Neural cell (in vitro differentiated cells): ENCODE measurements at regions not wholly inside any gene's neighbourhood (a gene's known extent, or its start where the extent isn't known, plus 50 kb on each side); places are given as distances from the start of the nearest gene placed in this dataset.

Experiments
- H2AFZ ChIP-seq: fragments of 200-600, 300-800 bp; sonication (generic), shearing (Covaris generic); 2 replicates; pipeline ENCODE4 v1.6.0; 2014; ENCODE audit warnings: low read depth, mild to moderate bottlenecking, antibody characterized with exemption, low read length, moderate library complexity
- H3F3A ChIP-seq: fragments of 200-600 bp; shearing (Covaris generic); 2 replicates; pipeline ENCODE4 v1.6.1; 2016; ENCODE audit warnings: mild to moderate bottlenecking, moderate library complexity, mixed read lengths, antibody characterized with exemption, low read length; ENCODE audit not compliant: insufficient read depth, poor library complexity, severe bottlenecking
- H3K27ac ChIP-seq: fragments of 200-600, 300-800 bp; sonication (generic), shearing (Covaris generic); 2 replicates; pipeline ENCODE4 v1.5.1; 2014; ENCODE audit warnings: mild to moderate bottlenecking, low read length, moderate library complexity
- H3K27me3 ChIP-seq: fragments of 300-800, 200-600 bp; sonication (generic), shearing (Covaris generic); 2 replicates; pipeline ENCODE4 v1.6.0; 2014; ENCODE audit warnings: mild to moderate bottlenecking, low read depth, low read length, moderate library complexity; ENCODE audit not compliant: insufficient read depth
- H3K36me3 ChIP-seq: fragments of 300-800, 200-600 bp; sonication (generic), shearing (Covaris generic); 2 replicates; pipeline ENCODE4 v1.5.1; 2014; ENCODE audit warnings: mild to moderate bottlenecking, antibody characterized with exemption, low read length, moderate library complexity; ENCODE audit not compliant: insufficient read depth
- H3K4me2 ChIP-seq: fragments of 300-800, 200-600 bp; sonication (generic), shearing (Covaris generic); 2 replicates; pipeline ENCODE4 v1.6.0; 2014; ENCODE audit warnings: mild to moderate bottlenecking, low read length
- H3K4me3 ChIP-seq: fragments of 300-800, 200-600 bp; sonication (generic), shearing (Covaris generic); 2 replicates; pipeline ENCODE4 v1.5.1; 2014; ENCODE audit warnings: mild to moderate bottlenecking, low read length, moderate library complexity
- H3K79me2 ChIP-seq: fragments of 200-600 bp; shearing (Covaris generic); replicated peaks from 2 replicates; pipeline ENCODE4 v1.6.0; 2014; ENCODE audit warnings: mild to moderate bottlenecking, low read length, moderate library complexity; ENCODE audit not compliant: insufficient read depth
- H3K9ac ChIP-seq: fragments of 300-800, 200-600 bp; sonication (generic), shearing (Covaris generic); 2 replicates; pipeline ENCODE4 v1.6.1; 2016; ENCODE audit warnings: mild to moderate bottlenecking, low read length, mixed read lengths
- H3K9me2 ChIP-seq: fragments of 200-600 bp; shearing (Covaris generic); 2 replicates; pipeline ENCODE4 v1.6.1; 2016; ENCODE audit warnings: mild to moderate bottlenecking, low read length, mixed read lengths; ENCODE audit not compliant: insufficient read depth
- H3K9me3 ChIP-seq: fragments of 200-600, 300-800 bp; sonication (generic), shearing (Covaris generic); 2 replicates; pipeline ENCODE4 v1.6.1; 2016; ENCODE audit warnings: mild to moderate bottlenecking, mixed run types, low read length, moderate library complexity, mixed read lengths
- H4K20me1 ChIP-seq: fragments of 200-600 bp; shearing (Covaris generic); 2 replicates; pipeline ENCODE4 v1.6.1; 2016; ENCODE audit warnings: mild to moderate bottlenecking, mixed run types; ENCODE audit not compliant: insufficient read depth
- CTCF ChIP-seq: fragments of 450-650 bp; IDR thresholded peaks from 2 replicates; pipeline ENCODE4 v1.5.1; 2014; ENCODE audit warnings: antibody characterized with exemption, mild to moderate bottlenecking, moderate library complexity; ENCODE audit not compliant: poor library complexity, severe bottlenecking
- EP300 ChIP-seq: fragments of 450-650 bp; conservative IDR thresholded peaks from 2 replicates; pipeline ENCODE4 v1.6.1; 2014; ENCODE audit warnings: antibody characterized with exemption, mild to moderate bottlenecking, moderate library complexity; ENCODE audit not compliant: poor library complexity, severe bottlenecking
- EZH2 ChIP-seq: fragments of 200-600, 300-800 bp; shearing (Covaris generic), sonication (generic); IDR thresholded peaks from 2 replicates; pipeline ENCODE4 v1.6.1; 2014; ENCODE audit warnings: antibody characterized with exemption, low read length, borderline replicate concordance, mild to moderate bottlenecking; ENCODE audit not compliant: insufficient read depth, poor library complexity, severe bottlenecking
- MXI1 ChIP-seq: fragments of 450-650 bp; conservative IDR thresholded peaks from 2 replicates; pipeline ENCODE4 v1.6.1; 2014; ENCODE audit warnings: antibody characterized with exemption, mild to moderate bottlenecking; ENCODE audit not compliant: poor library complexity, severe bottlenecking
- POLR2AphosphoS5 ChIP-seq: IDR thresholded peaks from 2 replicates; pipeline ENCODE4 v1.6.1; 2012
- RAD21 ChIP-seq: fragments of 450-650 bp; conservative IDR thresholded peaks from 2 replicates; pipeline ENCODE4 v1.6.1; 2014; ENCODE audit warnings: antibody characterized with exemption, mild to moderate bottlenecking, moderate library complexity
- REST ChIP-seq: IDR thresholded peaks from 2 replicates; pipeline ENCODE4 v1.6.1; 2012; ENCODE audit warnings: borderline replicate concordance
- SMC3 ChIP-seq: fragments of 450-650 bp; conservative IDR thresholded peaks from 2 replicates; pipeline ENCODE4 v1.6.1; 2014; ENCODE audit warnings: antibody characterized with exemption, mild to moderate bottlenecking, moderate library complexity; ENCODE audit not compliant: poor library complexity
- TAF1 ChIP-seq: IDR thresholded peaks from 2 replicates; pipeline ENCODE4 v1.6.1; 2012; ENCODE audit warnings: low read depth

GRCh38 chr2:225196579-225196978 is 154.3 kb upstream of the DOCK10 start:
- Histone ChIP-seq H3K9me3 (no peaks in the 10 kb centered on the region), H3K27ac (no peak overlapping the region)

DNA sequence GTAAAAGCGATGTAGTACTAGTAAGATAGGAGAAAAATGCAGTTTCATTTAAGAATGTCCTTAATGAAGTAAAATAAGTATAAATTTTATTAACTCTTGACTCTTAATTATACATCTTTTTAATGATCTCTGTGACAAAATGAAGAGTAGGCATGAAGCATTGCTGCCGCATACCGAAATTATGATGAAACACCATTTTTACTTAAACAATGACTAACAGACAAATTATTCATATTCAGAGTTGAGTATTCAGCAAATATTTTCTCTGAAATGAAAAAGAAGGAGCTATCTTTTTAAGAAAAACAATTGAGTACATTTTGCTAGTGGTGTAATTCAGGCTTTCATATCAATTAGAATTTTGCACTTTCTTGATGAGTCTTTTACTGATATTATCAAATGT is 150.6 kb upstream of the DOCK10 start:
- Histone ChIP-seq H3K79me2 (no peaks in the 10 kb centered on the region), H2AFZ (no peak overlapping the region), H3K4me3 (no peak overlapping the region), H4K20me1 (no peaks in the 10 kb centered on the region), H3F3A (no peaks in the 10 kb centered on the region), H3K9me2 (no peaks in the 10 kb centered on the region), H3K9ac (no peak overlapping the region), H3K27ac (no peak overlapping the region), H3K9me3 (no peaks in the 10 kb centered on the region), H3K36me3 (no peaks in the 10 kb centered on the region), H3K4me2 (no peak overlapping the region), H3K27me3 (no peaks in the 10 kb centered on the region)
- TF ChIP-seq REST (no peak), EP300 (no peak), POLR2AphosphoS5 (no peak)

More at GRCh38 chr2:225196579-225196978, 154.3 kb upstream of the DOCK10 start:
- H3F3A ChIP-seq = no peaks in the 10 kb centered on the region
- no peaks in the 10 kb centered on the region for H3K27me3 ChIP-seq
- no peak overlapping the region for H3K4me2 ChIP-seq
- H3K4me3 ChIP-seq = no peak overlapping the region
- no peaks in the 10 kb centered on the region for H3K9me2 ChIP-seq
- H3K9ac ChIP-seq = no peak overlapping the region
- no peaks in the 10 kb centered on the region for H3K36me3 ChIP-seq
- no peaks in the 10 kb centered on the region for H3K79me2 ChIP-seq
- no peak overlapping the region for H2AFZ ChIP-seq
- TF ChIP-seq RAD21 = no peak
- TF ChIP-seq MXI1 = no peak
- no peak for TF ChIP-seq EZH2
- no peak for TF ChIP-seq TAF1
- TF ChIP-seq REST = no peak
- TF ChIP-seq SMC3 = no peak
- no peak for TF ChIP-seq POLR2AphosphoS5
- no peaks in the 10 kb centered on the region for H4K20me1 ChIP-seq

GRCh38 chr2:225190987-225191386 is 148.7 kb upstream of the DOCK10 start:
- no peaks in the 10 kb centered on the region for H3K79me2 ChIP-seq
- H3F3A ChIP-seq = no peaks in the 10 kb centered on the region
- no peaks in the 10 kb centered on the region for H3K9me3 ChIP-seq
- H3K9ac ChIP-seq = no peak overlapping the region
- H3K27ac ChIP-seq = no peak overlapping the region
- H2AFZ ChIP-seq = no peak overlapping the region
- no peaks in the 10 kb centered on the region for H4K20me1 ChIP-seq
- no peak overlapping the region for H3K4me2 ChIP-seq
- no peaks in the 10 kb centered on the region for H3K9me2 ChIP-seq
- TF ChIP-seq SMC3 (no peak), POLR2AphosphoS5 (no peak), REST (no peak), CTCF (no peak), EZH2 (no peak), EP300 (no peak), TAF1 (no peak), MXI1 (no peak), RAD21 (no peak)
- no peaks in the 10 kb centered on the region for H3K36me3 ChIP-seq
- H3K27me3 ChIP-seq = no peaks in the 10 kb centered on the region
- no peak overlapping the region for H3K4me3 ChIP-seq
